SK-N-SH (cell line): ENCODE measurements at regions not wholly inside any gene's neighbourhood (a gene's known extent, or its start where the extent isn't known, plus 50 kb on each side); places are given as distances from the start of the nearest gene placed in this dataset.

Experiments used
- CTCF ChIA-PET: fragments of 300-600, 350-600 bp; formaldehyde crosslinking; extraction: SDS; loops from one replicate; lab custom pipeline; 2021; lab: Yijun Ruan, JAX
- POLR2A ChIA-PET: fragments of 350-600 bp; sonication (Branson Sonifier 250); formaldehyde crosslinking; extraction: SDS; loops from one replicate; lab custom pipeline; 2020; ENCODE audit warnings: antibody characterized with exemption, inconsistent platforms; lab: Yijun Ruan, JAX
- DNase-seq: peaks from one replicate; pipeline ENCODE4 v3.0.0; 2012
- H2AFZ ChIP-seq: fragments of 200-600 bp; sonication (generic); 2 replicates; pipeline ENCODE4 v1.8.1; 2016; ENCODE audit warnings: antibody characterized with exemption, mild to moderate bottlenecking, low read depth
- H3F3A ChIP-seq: fragments of 200-600 bp; sonication (generic); replicated peaks from 2 replicates; pipeline ENCODE3; 2016; ENCODE audit warnings: antibody characterized with exemption, mild to moderate bottlenecking; ENCODE audit not compliant: insufficient read depth
- H3K27ac ChIP-seq, 2 experiments: fragments of 200-500 bp in 1 of 2; fragments of 200-600 bp in 1 of 2; sonication (Bioruptor generic) in 1 of 2; sonication (generic), shearing (Covaris generic) in 1 of 2; 2 replicates each; pipeline versions ENCODE4 v1.5.1 to v1.6.1; 2014 to 2016; ENCODE audit warnings: low read depth in 2 of 2, inconsistent platforms in 1 of 2, low read length in 1 of 2, mild to moderate bottlenecking in 1 of 2, mixed read lengths in 1 of 2
- H3K27me3 ChIP-seq: fragments of 200-600 bp; sonication (generic), shearing (Covaris generic); 2 replicates; pipeline ENCODE4 v1.6.1; 2016; ENCODE audit warnings: mixed run types; ENCODE audit not compliant: insufficient read depth
- H3K36me3 ChIP-seq, 2 experiments: fragments of 200-500 bp in 1 of 2; fragments of 200-600 bp in 1 of 2; sonication (Bioruptor generic) in 1 of 2; sonication (generic) in 1 of 2; replicated peaks in 1 of 2; 2 replicates each; pipeline versions ENCODE3 to v1.5.1; 2014 to 2016; ENCODE audit warnings: low read length in 1 of 2, mild to moderate bottlenecking in 1 of 2; ENCODE audit not compliant: insufficient read depth in 2 of 2, control insufficient read depth in 1 of 2
- H3K4me1 ChIP-seq, 2 experiments: fragments of 200-500 bp in 1 of 2; fragments of 200-600 bp in 1 of 2; sonication (Bioruptor generic) in 1 of 2; sonication (generic), shearing (Covaris generic) in 1 of 2; 2 replicates each; pipeline versions ENCODE4 v1.5.1 to v1.6.1; 2014 to 2016; ENCODE audit warnings: low read depth in 1 of 2, low read length in 1 of 2, mixed run types in 1 of 2; ENCODE audit not compliant: insufficient read depth in 2 of 2, control insufficient read depth in 1 of 2
- H3K4me2 ChIP-seq: fragments of 200-600 bp; sonication (generic), shearing (Covaris generic); 2 replicates; pipeline ENCODE4 v1.6.1; 2017; ENCODE audit warnings: mixed run types
- H3K4me3 ChIP-seq, 2 experiments: fragments of 200-500 bp in 1 of 2; fragments of 200-600 bp in 1 of 2; sonication (Bioruptor generic) in 1 of 2; sonication (generic), shearing (Covaris generic) in 1 of 2; 2 replicates each; pipeline versions ENCODE4 v1.5.1 to v1.8.1; 2014 to 2016; ENCODE audit warnings: low read depth in 2 of 2, inconsistent platforms in 1 of 2, low read length in 1 of 2, mild to moderate bottlenecking in 1 of 2, mixed read lengths in 1 of 2, moderate library complexity in 1 of 2
- H3K79me2 ChIP-seq: fragments of 200-600 bp; sonication (generic); 2 replicates; pipeline ENCODE4 v1.8.1; 2017; ENCODE audit warnings: mild to moderate bottlenecking; ENCODE audit not compliant: insufficient read depth
- H3K9ac ChIP-seq: fragments of 200-600 bp; sonication (generic); 2 replicates; pipeline ENCODE4 v1.6.1; 2017; ENCODE audit warnings: mixed run types
- H3K9me2 ChIP-seq: fragments of 200-600 bp; sonication (generic); 2 replicates; pipeline ENCODE4 v1.6.1; 2017; ENCODE audit warnings: mixed run types
- H3K9me3 ChIP-seq: fragments of 200-600 bp; sonication (generic); 2 replicates; pipeline ENCODE4 v1.6.1; 2017; ENCODE audit warnings: mixed run types, mild to moderate bottlenecking, moderate library complexity
- H4K20me1 ChIP-seq: fragments of 200-600 bp; sonication (generic); 2 replicates; pipeline ENCODE4 v1.6.1; 2017; ENCODE audit warnings: mild to moderate bottlenecking, mixed run types; ENCODE audit not compliant: insufficient read depth
- CHD2 ChIP-seq: fragments of 150-350 bp; IDR thresholded peaks from 2 replicates; pipeline ENCODE4 v1.6.1; 2018; ENCODE audit warnings: low read length; ENCODE audit not compliant: partially characterized antibody
- FOXJ3 ChIP-seq: sonication (generic); formaldehyde crosslinking; IDR thresholded peaks from 2 replicates; pipeline ENCODE4 v1.5.1; 2020; ENCODE audit warnings: mild to moderate bottlenecking, missing genetic modification reagents
- FOXM1 ChIP-seq: IDR thresholded peaks from 2 replicates; pipeline ENCODE4 v1.4.0; 2012; ENCODE audit warnings: low read depth, mild to moderate bottlenecking
- IRF3 ChIP-seq: fragments of 150-350 bp; IDR thresholded peaks from 2 replicates; pipeline ENCODE4 v1.6.1; 2016; ENCODE audit warnings: mild to moderate bottlenecking, low read depth, low read length
- MEF2A ChIP-seq: IDR thresholded peaks from 2 replicates; pipeline ENCODE4 v1.4.0; 2012; ENCODE audit warnings: low read depth, borderline replicate concordance
- MXI1 ChIP-seq: IDR thresholded peaks from 2 replicates; pipeline ENCODE4 v1.6.1; 2012; ENCODE audit warnings: mild to moderate bottlenecking, low read depth, low read length, improper control_type of control experiment
- NFIC ChIP-seq: IDR thresholded peaks from 2 replicates; pipeline ENCODE4 v1.4.0; 2012; ENCODE audit warnings: borderline replicate concordance
- POLR2AphosphoS5 ChIP-seq: IDR thresholded peaks from 2 replicates; pipeline ENCODE4 v1.6.1; 2012; ENCODE audit warnings: low read depth, low read length
- RFX5 ChIP-seq: IDR thresholded peaks from 2 replicates; pipeline ENCODE4 v1.6.1; 2012; ENCODE audit warnings: mild to moderate bottlenecking, improper control_type of control experiment, low read length
- TAF1 ChIP-seq: IDR thresholded peaks from 2 replicates; pipeline ENCODE4 v1.6.1; 2012; ENCODE audit warnings: low read depth, mild to moderate bottlenecking, low read length, moderate library complexity, borderline replicate concordance
- TEAD4 ChIP-seq: IDR thresholded peaks from 2 replicates; pipeline ENCODE4 v1.4.0; 2012; ENCODE audit warnings: mild to moderate bottlenecking, borderline replicate concordance; ENCODE audit not compliant: insufficient read depth
- YY1 ChIP-seq: IDR thresholded peaks from 2 replicates; pipeline ENCODE4 v1.4.0; 2012; ENCODE audit warnings: low read depth, mild to moderate bottlenecking
- WGBS: methylation state at CpG from one replicate; pipeline ENCODE4 v1.1.6; 2017; ENCODE audit warnings: low lambda C conversion rate; 5-methylcytosine and 5-hydroxymethylcytosine counted together
- TF ChIP-seq, protein P1 (sequence below): fragments of 150-350 bp; IDR thresholded peaks from 2 replicates; pipeline ENCODE4 v1.6.1; 2017; ENCODE audit warnings: antibody characterized with exemption, low read length, low read depth, borderline replicate concordance
- TF ChIP-seq, protein P2 (sequence below): IDR thresholded peaks from 2 replicates; pipeline ENCODE4 v1.4.0; 2012; ENCODE audit warnings: low read depth, borderline replicate concordance
- TF ChIP-seq, protein P3 (sequence below): IDR thresholded peaks from 2 replicates; pipeline ENCODE4 v1.4.0; 2012; ENCODE audit warnings: low read depth, borderline replicate concordance
- TF ChIP-seq, protein P4 (sequence below): fragments of 200-600 bp; sonication (generic); IDR thresholded peaks from 2 replicates; pipeline ENCODE4 v1.6.1; 2017; ENCODE audit warnings: antibody characterized with exemption, mild to moderate bottlenecking, moderate library complexity

DNA sequence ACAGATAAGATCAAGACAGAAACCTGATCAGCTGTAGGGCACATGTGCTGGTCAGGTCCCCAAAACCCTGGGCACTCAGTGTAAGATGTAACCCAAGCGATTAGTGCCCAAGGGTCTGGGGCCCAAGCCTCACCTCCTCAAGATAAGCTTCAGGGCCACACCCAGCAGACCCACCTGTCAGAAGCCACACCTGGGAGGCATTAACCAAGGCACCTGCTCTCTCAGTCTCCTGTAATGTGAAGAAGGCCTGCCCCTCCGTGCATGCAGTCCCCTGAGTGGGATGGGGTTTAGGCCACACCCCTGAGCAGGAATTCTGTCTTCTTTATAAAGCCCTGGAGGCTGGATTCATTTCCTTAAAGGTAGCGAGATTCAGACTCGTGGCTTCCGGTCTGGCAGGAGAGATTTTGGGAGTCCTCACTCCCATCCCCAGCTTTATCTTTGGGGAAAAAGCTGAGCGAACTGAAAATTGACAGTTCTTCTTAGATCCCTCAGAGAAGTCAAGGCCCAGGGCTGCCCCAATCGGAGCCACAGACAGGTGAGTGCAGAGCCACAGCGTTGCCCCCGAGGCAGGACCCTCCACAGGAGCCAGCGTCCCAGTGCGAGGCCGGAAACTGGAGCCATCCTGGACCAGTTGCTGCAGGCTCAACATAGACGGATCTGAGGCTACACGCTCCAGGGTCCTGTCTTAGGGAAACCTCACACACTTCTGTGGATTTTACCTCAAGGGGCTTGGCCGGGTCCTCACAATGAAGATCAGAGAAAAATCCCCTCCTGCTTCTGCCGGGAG, 357.6 kb upstream of the IRX4 start:
- Histone ChIP-seq H3K27me3 (peaks cover 9% of the 10 kb centered on the region; the same call in 1 of the 2 replicates), H3K79me2 (no peaks in the 10 kb centered on the region), H3K9me2 (no peaks in the 10 kb centered on the region), H3F3A (no peaks in the 10 kb centered on the region), H3K27ac (no peak overlapping the region), H3K4me1 (no peaks in the 10 kb centered on the region), H3K4me2 (no peak overlapping the region), H3K9me3 (no peaks in the 10 kb centered on the region), H3K9ac (no peak overlapping the region), H4K20me1 (no peaks in the 10 kb centered on the region), H3K4me3 (no peak overlapping the region), H2AFZ (no peak overlapping the region), H3K36me3 (no peaks in the 10 kb centered on the region)
- no peak for DNase-seq
- WGBS = 6% methylated on average over 14 of the region's 16 CpGs
- TF ChIP-seq, protein P1, sequence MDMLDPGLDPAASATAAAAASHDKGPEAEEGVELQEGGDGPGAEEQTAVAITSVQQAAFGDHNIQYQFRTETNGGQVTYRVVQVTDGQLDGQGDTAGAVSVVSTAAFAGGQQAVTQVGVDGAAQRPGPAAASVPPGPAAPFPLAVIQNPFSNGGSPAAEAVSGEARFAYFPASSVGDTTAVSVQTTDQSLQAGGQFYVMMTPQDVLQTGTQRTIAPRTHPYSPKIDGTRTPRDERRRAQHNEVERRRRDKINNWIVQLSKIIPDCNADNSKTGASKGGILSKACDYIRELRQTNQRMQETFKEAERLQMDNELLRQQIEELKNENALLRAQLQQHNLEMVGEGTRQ = no peak
- no peak for TF ChIP-seq YY1
- TF ChIP-seq TAF1 = no peak
- no peak for TF ChIP-seq RFX5
- no peak for TF ChIP-seq POLR2AphosphoS5
- no peak for TF ChIP-seq CHD2
- TF ChIP-seq MEF2A = no peak
- TF ChIP-seq, protein P2, sequence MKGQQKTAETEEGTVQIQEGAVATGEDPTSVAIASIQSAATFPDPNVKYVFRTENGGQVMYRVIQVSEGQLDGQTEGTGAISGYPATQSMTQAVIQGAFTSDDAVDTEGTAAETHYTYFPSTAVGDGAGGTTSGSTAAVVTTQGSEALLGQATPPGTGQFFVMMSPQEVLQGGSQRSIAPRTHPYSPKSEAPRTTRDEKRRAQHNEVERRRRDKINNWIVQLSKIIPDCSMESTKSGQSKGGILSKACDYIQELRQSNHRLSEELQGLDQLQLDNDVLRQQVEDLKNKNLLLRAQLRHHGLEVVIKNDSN = no peak
- TF ChIP-seq MXI1 = no peak
- no peak for TF ChIP-seq IRF3
- no peak for TF ChIP-seq FOXJ3 (CRISPR knock-in tag)
- no peak for TF ChIP-seq NFIC
- TF ChIP-seq FOXM1 = no peak
- TF ChIP-seq TEAD4 = no peak
- TF ChIP-seq, protein P3, sequence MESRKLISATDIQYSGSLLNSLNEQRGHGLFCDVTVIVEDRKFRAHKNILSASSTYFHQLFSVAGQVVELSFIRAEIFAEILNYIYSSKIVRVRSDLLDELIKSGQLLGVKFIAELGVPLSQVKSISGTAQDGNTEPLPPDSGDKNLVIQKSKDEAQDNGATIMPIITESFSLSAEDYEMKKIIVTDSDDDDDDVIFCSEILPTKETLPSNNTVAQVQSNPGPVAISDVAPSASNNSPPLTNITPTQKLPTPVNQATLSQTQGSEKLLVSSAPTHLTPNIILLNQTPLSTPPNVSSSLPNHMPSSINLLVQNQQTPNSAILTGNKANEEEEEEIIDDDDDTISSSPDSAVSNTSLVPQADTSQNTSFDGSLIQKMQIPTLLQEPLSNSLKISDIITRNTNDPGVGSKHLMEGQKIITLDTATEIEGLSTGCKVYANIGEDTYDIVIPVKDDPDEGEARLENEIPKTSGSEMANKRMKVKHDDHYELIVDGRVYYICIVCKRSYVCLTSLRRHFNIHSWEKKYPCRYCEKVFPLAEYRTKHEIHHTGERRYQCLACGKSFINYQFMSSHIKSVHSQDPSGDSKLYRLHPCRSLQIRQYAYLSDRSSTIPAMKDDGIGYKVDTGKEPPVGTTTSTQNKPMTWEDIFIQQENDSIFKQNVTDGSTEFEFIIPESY = no peak
- TF ChIP-seq, protein P4, sequence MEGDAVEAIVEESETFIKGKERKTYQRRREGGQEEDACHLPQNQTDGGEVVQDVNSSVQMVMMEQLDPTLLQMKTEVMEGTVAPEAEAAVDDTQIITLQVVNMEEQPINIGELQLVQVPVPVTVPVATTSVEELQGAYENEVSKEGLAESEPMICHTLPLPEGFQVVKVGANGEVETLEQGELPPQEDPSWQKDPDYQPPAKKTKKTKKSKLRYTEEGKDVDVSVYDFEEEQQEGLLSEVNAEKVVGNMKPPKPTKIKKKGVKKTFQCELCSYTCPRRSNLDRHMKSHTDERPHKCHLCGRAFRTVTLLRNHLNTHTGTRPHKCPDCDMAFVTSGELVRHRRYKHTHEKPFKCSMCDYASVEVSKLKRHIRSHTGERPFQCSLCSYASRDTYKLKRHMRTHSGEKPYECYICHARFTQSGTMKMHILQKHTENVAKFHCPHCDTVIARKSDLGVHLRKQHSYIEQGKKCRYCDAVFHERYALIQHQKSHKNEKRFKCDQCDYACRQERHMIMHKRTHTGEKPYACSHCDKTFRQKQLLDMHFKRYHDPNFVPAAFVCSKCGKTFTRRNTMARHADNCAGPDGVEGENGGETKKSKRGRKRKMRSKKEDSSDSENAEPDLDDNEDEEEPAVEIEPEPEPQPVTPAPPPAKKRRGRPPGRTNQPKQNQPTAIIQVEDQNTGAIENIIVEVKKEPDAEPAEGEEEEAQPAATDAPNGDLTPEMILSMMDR = no peak
- ChIA-PET CTCF (no interaction called here), POLR2A (no interaction called here)
